Pancreas (tissue), 10 donors: ENCODE measurements at regions not wholly inside any gene's neighbourhood (a gene's known extent, or its start where the extent isn't known, plus 50 kb on each side); places are given as distances from the start of the nearest gene placed in this dataset.

Source experiments
- ATAC-seq, 4 donors: fragments of 200-7000 bp; cut with Tn5 transposase; one replicate each; pipeline versions ENCODE4 v1.8.0 to v1.9.1; 2020; ENCODE audit warnings: mild to moderate bottlenecking in 4 of 4, moderate library complexity in 4 of 4
- DNase-seq, 6 donors: peaks; one replicate each; pipeline ENCODE4 v3.0.0-alpha.2; 2020
- FAIRE-seq: peaks from 2 replicates; lab custom pipeline; 2012; peaks lifted over from hg19 to GRCh38; lab: Jason Lieb, UNC
- H3K27ac ChIP-seq, 4 donors: fragments of 200-600 bp; sonication (generic); 1 replicate in 3 of 4; 2 replicates in 1 of 4; pipeline versions ENCODE4 v1.5.0 to v1.8.0; 2020
- H3K27me3 ChIP-seq, 4 donors: fragments of 200-600 bp; one replicate each; pipeline ENCODE4 v1.8.0; 2021
- H3K36me3 ChIP-seq, 3 donors: fragments of 200-600 bp; sonication (generic) in 1 of 3; one replicate each; pipeline versions ENCODE4 v1.5.0 to v1.8.0; 2020 to 2021
- H3K4me1 ChIP-seq, 3 donors: fragments of 200-600 bp; one replicate each; pipeline ENCODE4 v1.8.0; 2021
- H3K4me3 ChIP-seq, 4 donors: fragments of 200-600 bp; sonication (generic) in 2 of 4; one replicate each; pipeline versions ENCODE4 v1.5.0 to v1.8.0; 2020 to 2021
- H3K9me3 ChIP-seq, 4 donors: fragments of 200-600 bp; one replicate each; pipeline ENCODE4 v1.8.0; 2021
- CTCF ChIP-seq, 4 donors: fragments of 200-600 bp; sonication (generic) in 3 of 4; IDR thresholded peaks; one replicate each; pipeline versions ENCODE4 v1.5.0 to v1.8.0; 2021; ENCODE audit warnings: antibody characterized with exemption in 4 of 4
- WGBS, 2 donors: extraction: QIAGEN DNeasy Blood & Tissue Kit; methylation state at CpG; one replicate each; pipeline ENCODE4 v1.1.7; 2013; 5-methylcytosine and 5-hydroxymethylcytosine counted together
- intact Hi-C, 3 donors: fragments of 100-400 bp; cut with DNase I; formaldehyde crosslinking; loops; one replicate each; pipeline versions ENCODE4 v1.11.1 to v1.14.2; 2022
- donor health status: healthy with polysubstance abuse.
- donor health status: DM: no; HTN: no; CAD: no; lungs with moderate emphysema.
- donor health status: DM: no; HTN: no; CAD: no.
- donor health status: control.
- donor health status: control.
- donor health status: Bipolar disorder and iron deficiency.
- donor health status: DM: yes; HTN: yes; CAD: no.
- donor health status: DM: no; HTN: no; CAD: no.
- donor health status: DM: no; HTN: no; CAD: no.
- donor health status: DM: yes; HTN: yes; CAD: no.

DNA sequence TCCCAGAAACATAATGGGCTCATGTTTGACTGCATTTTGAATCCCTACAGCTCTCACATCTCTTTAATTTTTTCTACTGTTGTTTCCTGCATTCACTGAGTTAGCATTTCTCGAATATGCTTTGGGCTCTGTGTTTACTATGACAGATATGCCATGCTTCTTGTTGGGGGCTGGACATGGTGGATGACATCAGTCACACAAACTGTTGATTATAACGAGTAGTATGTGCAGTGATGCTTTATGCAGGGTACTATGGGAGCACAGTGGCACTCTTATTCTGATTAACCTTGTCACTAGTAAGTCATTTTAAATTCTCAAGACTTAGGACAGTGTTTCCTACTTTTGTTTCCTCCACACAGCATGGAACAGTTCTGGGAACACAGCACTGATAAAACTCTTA lies 295.4 kb upstream of the ZNF608 start:
- Histone ChIP-seq H3K27ac (no peak overlapping the region), H3K4me1 (peaks cover 5 to 19% (median 11%) of the 10 kb centered on the region in 3 donors), H3K9me3 (no peaks in the 10 kb centered on the region), H3K36me3 (no peaks in the 10 kb centered on the region), H3K27me3 (no peaks in the 10 kb centered on the region), H3K4me3 (no peak overlapping the region)
- no peak for TF ChIP-seq CTCF (IDR thresholded peaks at IDR 0.05)
- no peak for DNase-seq
- 53 to 61% methylated on average over 2 of the region's 2 CpGs for WGBS, 2 donors
- FAIRE-seq, result no peak
- no peak for ATAC-seq
- intact Hi-C loops, result no loop called here

GRCh38 chr5:125042261-125042890 lies 295.9 kb upstream of the ZNF608 start:
- Histone ChIP-seq H3K4me1 (peaks cover 5 to 19% (median 11%) of the 10 kb centered on the region in 3 donors), H3K27me3 (no peaks in the 10 kb centered on the region), H3K9me3 (no peaks in the 10 kb centered on the region), H3K36me3 (no peaks in the 10 kb centered on the region), H3K27ac (no peak overlapping the region), H3K4me3 (no peak overlapping the region)
- intact Hi-C loops, result no loop called here
- DNase-seq (no peak), FAIRE-seq (no peak), ATAC-seq (no peak)
- no peak for TF ChIP-seq CTCF (IDR thresholded peaks at IDR 0.05)
- 81 to 91% methylated on average over 1 of the region's 1 CpG for WGBS, 2 donors

DNA sequence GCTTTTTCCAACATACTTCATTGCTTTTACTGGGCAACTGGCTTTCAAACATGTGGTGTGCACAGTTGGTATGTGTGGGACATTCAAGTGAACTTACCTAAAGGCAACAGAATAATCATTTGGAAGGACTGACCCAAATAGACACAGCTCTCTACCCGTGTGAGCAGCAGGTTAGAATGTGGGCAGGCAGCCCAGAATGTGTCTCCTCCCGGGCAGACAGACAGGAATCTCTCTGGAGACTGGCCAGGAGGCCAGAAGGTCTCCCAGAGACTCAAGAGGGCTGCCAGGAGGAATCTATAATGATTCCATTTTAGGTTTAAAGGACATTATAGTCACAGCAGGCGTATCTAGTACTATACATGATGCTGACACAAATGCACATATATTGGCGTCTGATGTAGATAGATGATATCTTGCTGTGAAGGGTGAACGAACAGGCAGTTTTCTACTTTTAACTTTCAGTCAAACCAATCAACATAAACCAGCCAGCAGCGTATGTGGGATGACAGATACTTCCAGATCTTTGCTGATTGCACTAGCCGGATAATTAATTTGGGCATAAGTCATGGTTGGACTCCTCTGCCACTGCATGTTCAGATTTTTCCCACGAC lies 297.4 kb upstream of the ZNF608 start:
- Histone ChIP-seq H3K9me3 (no peaks in the 10 kb centered on the region), H3K27me3 (no peaks in the 10 kb centered on the region), H3K4me3 (no peak overlapping the region), H3K36me3 (no peaks in the 10 kb centered on the region), H3K27ac (peak overlapping the region; percentile 10 to 33 (median 25)), H3K4me1 (peaks cover 5 to 19% (median 11%) of the 10 kb centered on the region in 3 donors)
- 22% methylated on average over 8 of the region's 8 CpGs for WGBS, 2 donors
- ATAC-seq (peak; percentile 85 to 96 (median 90)), FAIRE-seq (no peak), DNase-seq (peak; percentile 67 to 87 (median 82))
- TF ChIP-seq CTCF (IDR thresholded peaks at IDR 0.05), result no peak
- intact Hi-C loops, result no loop called here

GRCh38 chr5:125044491-125045282 lies 298.2 kb upstream of the ZNF608 start:
- Histone ChIP-seq H3K4me1 (peaks cover 5 to 19% (median 11%) of the 10 kb centered on the region in 3 donors), H3K27ac (peak overlapping the region in 3 of 4 donors; percentile 19 to 33 (median 28)), H3K9me3 (no peaks in the 10 kb centered on the region), H3K4me3 (no peak overlapping the region), H3K27me3 (no peaks in the 10 kb centered on the region), H3K36me3 (no peaks in the 10 kb centered on the region)
- no peak for ATAC-seq
- FAIRE-seq, result no peak
- no peak for DNase-seq
- TF ChIP-seq CTCF (IDR thresholded peaks at IDR 0.05), result no peak
- intact Hi-C loops, result no loop called here
- WGBS, 2 donors, result 90 to 93% methylated on average over 8 of the region's 8 CpGs
